Uterus (tissue), 3 donors: ENCODE measurements at regions not wholly inside any gene's neighbourhood (a gene's known extent, or its start where the extent isn't known, plus 50 kb on each side); places are given as distances from the start of the nearest gene placed in this dataset.
"Not testable (repeated sequence)": the region's sequence is repeated elsewhere in the genome, so short reads cannot be mapped to it uniquely, and the experiment has no call there.

ENCODE experiments used
- DNase-seq, 2 donors: peaks; one replicate each; pipeline ENCODE4 v3.0.0-alpha.2; 2019 to 2020
- H3K27ac ChIP-seq, 2 donors: fragments of 200-600 bp; sonication (generic); 1 replicate in 1 of 2; 2 replicates in 1 of 2; pipeline ENCODE4 v1.5.1; 2016 to 2018
- H3K27me3 ChIP-seq, 2 donors: fragments of 200-600 bp; sonication (generic); one replicate each; pipeline ENCODE4 v1.5.1; 2018 to 2019; ENCODE audit warnings: control low read depth in 1 of 2
- H3K36me3 ChIP-seq, 2 donors: fragments of 200-600 bp; sonication (generic); one replicate each; pipeline ENCODE4 v1.5.1; 2019; ENCODE audit warnings: control low read depth in 1 of 2
- H3K4me1 ChIP-seq, 2 donors: fragments of 200-600 bp; sonication (generic); one replicate each; pipeline ENCODE4 v1.5.1; 2018 to 2019; ENCODE audit warnings: control low read depth in 1 of 2
- H3K4me3 ChIP-seq, 2 donors: fragments of 200-600 bp; sonication (generic); 1 replicate in 1 of 2; 2 replicates in 1 of 2; pipeline ENCODE4 v1.5.1; 2018 to 2019; ENCODE audit warnings: mild to moderate bottlenecking in 1 of 2
- H3K9me3 ChIP-seq, 2 donors: fragments of 200-600 bp; sonication (generic); one replicate each; pipeline ENCODE4 v1.5.1; 2019; ENCODE audit warnings: control low read depth in 1 of 2
- CTCF ChIP-seq, 4 experiments: fragments of 200-600 bp in 2 of 4; fragments of 450-650 bp in 2 of 4; sonication (generic) in 2 of 4; IDR thresholded peaks; one replicate each; pipeline ENCODE4 v1.5.1; 2016 to 2019; ENCODE audit warnings: antibody characterized with exemption in 4 of 4, mild to moderate bottlenecking in 2 of 4, moderate library complexity in 1 of 4
- POLR2A ChIP-seq, 2 donors: fragments of 450-650 bp; IDR thresholded peaks; one replicate each; pipeline ENCODE4 v1.6.1; 2016; ENCODE audit warnings: antibody characterized with exemption in 2 of 2, mild to moderate bottlenecking in 1 of 2, moderate library complexity in 1 of 2
- intact Hi-C: fragments of 100-400 bp; cut with DNase I; formaldehyde crosslinking; loops from one replicate; pipeline ENCODE4 v1.15.1; 2023; ENCODE audit warnings: low total_unique reads
- donor health status: DM: yes; HTN: yes; CAD: no.

- TF ChIP-seq CTCF (IDR thresholded peaks at IDR 0.05) (no peak), POLR2A (IDR thresholded peaks at IDR 0.05) (no peak)
- Histone ChIP-seq H3K36me3 (no peaks in the 10 kb centered on the region), H3K4me3 (no peak overlapping the region), H3K4me1 (no peaks in the 10 kb centered on the region), H3K27me3 (no peaks in the 10 kb centered on the region), H3K9me3 (no peaks in the 10 kb centered on the region), H3K27ac (no peak overlapping the region)
- intact Hi-C loops, result no loop called here
- DNase-seq, result no peak
Measured at GRCh38 chr2:235225261-235225660, 268.6 kb upstream of the AGAP1 start.

GRCh38 chr2:235227590-235227989 is 266.3 kb upstream of the AGAP1 start:
- H3K27ac ChIP-seq, result no peak overlapping the region
- H3K36me3 ChIP-seq, result no peaks in the 10 kb centered on the region
- H3K4me1 ChIP-seq, result no peaks in the 10 kb centered on the region
- no peaks in the 10 kb centered on the region for H3K27me3 ChIP-seq
- no peak for TF ChIP-seq POLR2A (IDR thresholded peaks at IDR 0.05)
- TF ChIP-seq CTCF (IDR thresholded peaks at IDR 0.05), result no peak
- DNase-seq, result no peak
- no peaks in the 10 kb centered on the region for H3K9me3 ChIP-seq
- no peak overlapping the region for H3K4me3 ChIP-seq
- intact Hi-C loops, result no loop called here

GRCh38 chr2:235228422-235228821 is 265.4 kb upstream of the AGAP1 start:
- H3K27me3 ChIP-seq, H3K9me3 ChIP-seq, H3K27ac ChIP-seq, intact Hi-C loops, H3K4me1 ChIP-seq, H3K36me3 ChIP-seq, DNase-seq, H3K4me3 ChIP-seq: not testable (repeated sequence)

- intact Hi-C loops, result no loop called here
- no peak for DNase-seq
- Histone ChIP-seq H3K9me3 (no peaks in the 10 kb centered on the region), H3K27me3 (no peaks in the 10 kb centered on the region), H3K36me3 (no peaks in the 10 kb centered on the region), H3K4me3 (no peak overlapping the region), H3K27ac (no peak overlapping the region), H3K4me1 (no peaks in the 10 kb centered on the region)
- TF ChIP-seq POLR2A (IDR thresholded peaks at IDR 0.05) (no peak), CTCF (IDR thresholded peaks at IDR 0.05) (no peak)
Measured at GRCh38 chr2:235229236-235229635, 264.6 kb upstream of the AGAP1 start.

- Histone ChIP-seq H3K9me3 (no peaks in the 10 kb centered on the region), H3K4me1 (no peaks in the 10 kb centered on the region), H3K27ac (peak overlapping the region in 1 of 2 donors; percentile 10), H3K27me3 (no peaks in the 10 kb centered on the region), H3K36me3 (no peaks in the 10 kb centered on the region), H3K4me3 (no peak overlapping the region)
- TF ChIP-seq CTCF (IDR thresholded peaks at IDR 0.05) (no peak), POLR2A (IDR thresholded peaks at IDR 0.05) (no peak)
- intact Hi-C loops, result no loop called here
- DNase-seq, result no peak
Measured at GRCh38 chr2:235230821-235231601, 262.8 kb upstream of the AGAP1 start.
